PC-9 (cell line): ENCODE measurements at regions not wholly inside any gene's neighbourhood (a gene's known extent, or its start where the extent isn't known, plus 50 kb on each side); places are given as distances from the start of the nearest gene placed in this dataset.

Experiments used
- EZH2 ChIP-seq: fragments of 200-600 bp; sonication (generic); IDR thresholded peaks from 2 replicates; pipeline ENCODE4 v1.8.0; 2017; ENCODE audit warnings: antibody characterized with exemption, low read depth
- TF ChIP-seq, protein P1 (sequence below): fragments of 200-600 bp; sonication (generic); conservative IDR thresholded peaks from 2 replicates; pipeline ENCODE4 v1.6.1; 2017; ENCODE audit warnings: mixed run types, antibody characterized with exemption, mild to moderate bottlenecking, moderate library complexity

DNA sequence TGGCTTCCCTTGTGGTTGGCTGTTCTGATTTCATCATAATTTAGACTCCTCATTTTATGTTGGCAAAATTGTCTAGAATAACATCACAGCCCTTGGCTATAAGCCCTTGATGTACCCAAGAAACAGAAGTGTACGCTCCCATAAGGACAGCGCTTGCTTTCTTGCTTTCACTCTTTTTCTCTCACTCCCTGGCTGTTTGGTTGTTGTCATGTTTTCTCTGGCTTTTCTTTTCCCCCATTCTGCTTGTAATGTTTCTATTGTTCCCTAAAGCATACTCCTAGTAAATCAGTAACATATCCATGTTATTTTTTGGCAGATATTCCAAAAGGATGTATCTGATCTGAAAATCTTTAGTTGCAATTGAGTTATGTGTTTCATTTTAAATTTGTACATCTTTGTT is 530.5 kb downstream of the NOVA1 start:
- no peak for TF ChIP-seq EZH2
- TF ChIP-seq, protein P1, sequence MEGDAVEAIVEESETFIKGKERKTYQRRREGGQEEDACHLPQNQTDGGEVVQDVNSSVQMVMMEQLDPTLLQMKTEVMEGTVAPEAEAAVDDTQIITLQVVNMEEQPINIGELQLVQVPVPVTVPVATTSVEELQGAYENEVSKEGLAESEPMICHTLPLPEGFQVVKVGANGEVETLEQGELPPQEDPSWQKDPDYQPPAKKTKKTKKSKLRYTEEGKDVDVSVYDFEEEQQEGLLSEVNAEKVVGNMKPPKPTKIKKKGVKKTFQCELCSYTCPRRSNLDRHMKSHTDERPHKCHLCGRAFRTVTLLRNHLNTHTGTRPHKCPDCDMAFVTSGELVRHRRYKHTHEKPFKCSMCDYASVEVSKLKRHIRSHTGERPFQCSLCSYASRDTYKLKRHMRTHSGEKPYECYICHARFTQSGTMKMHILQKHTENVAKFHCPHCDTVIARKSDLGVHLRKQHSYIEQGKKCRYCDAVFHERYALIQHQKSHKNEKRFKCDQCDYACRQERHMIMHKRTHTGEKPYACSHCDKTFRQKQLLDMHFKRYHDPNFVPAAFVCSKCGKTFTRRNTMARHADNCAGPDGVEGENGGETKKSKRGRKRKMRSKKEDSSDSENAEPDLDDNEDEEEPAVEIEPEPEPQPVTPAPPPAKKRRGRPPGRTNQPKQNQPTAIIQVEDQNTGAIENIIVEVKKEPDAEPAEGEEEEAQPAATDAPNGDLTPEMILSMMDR, result no peak
